ENCODE measurements at regions not wholly inside any gene's neighbourhood (a gene's known extent, or its start where the extent isn't known, plus 50 kb on each side); places are given as distances from the start of the nearest gene placed in this dataset.

DNA sequence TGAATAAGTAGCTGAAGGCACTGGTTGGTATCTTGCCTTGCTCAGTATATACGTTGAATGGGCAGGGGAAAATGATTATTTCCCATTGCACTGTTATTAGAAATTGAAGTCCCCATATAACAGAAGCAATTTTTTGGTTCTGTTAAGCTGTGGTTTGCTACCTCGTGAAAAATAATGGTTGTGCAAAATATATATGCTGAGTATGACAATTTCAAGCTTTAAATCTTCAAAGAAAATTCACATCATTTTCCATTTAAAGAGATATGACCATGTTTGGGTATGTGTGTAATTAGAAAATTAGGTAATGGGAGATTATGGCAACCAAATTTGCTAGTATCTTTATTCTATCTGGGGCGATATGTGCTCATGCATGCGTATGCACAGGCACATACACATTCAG is 139.8 kb downstream of the DMAC1 start:
- H3K27ac ChIP-seq = no peak overlapping the region
- no peak overlapping the region for H2AFZ ChIP-seq
- no peaks in the 10 kb centered on the region for H3K4me1 ChIP-seq
- TF ChIP-seq, protein P1, sequence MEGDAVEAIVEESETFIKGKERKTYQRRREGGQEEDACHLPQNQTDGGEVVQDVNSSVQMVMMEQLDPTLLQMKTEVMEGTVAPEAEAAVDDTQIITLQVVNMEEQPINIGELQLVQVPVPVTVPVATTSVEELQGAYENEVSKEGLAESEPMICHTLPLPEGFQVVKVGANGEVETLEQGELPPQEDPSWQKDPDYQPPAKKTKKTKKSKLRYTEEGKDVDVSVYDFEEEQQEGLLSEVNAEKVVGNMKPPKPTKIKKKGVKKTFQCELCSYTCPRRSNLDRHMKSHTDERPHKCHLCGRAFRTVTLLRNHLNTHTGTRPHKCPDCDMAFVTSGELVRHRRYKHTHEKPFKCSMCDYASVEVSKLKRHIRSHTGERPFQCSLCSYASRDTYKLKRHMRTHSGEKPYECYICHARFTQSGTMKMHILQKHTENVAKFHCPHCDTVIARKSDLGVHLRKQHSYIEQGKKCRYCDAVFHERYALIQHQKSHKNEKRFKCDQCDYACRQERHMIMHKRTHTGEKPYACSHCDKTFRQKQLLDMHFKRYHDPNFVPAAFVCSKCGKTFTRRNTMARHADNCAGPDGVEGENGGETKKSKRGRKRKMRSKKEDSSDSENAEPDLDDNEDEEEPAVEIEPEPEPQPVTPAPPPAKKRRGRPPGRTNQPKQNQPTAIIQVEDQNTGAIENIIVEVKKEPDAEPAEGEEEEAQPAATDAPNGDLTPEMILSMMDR (IDR thresholded peaks at IDR 0.05) = no peak
- H3K79me2 ChIP-seq = no peaks in the 10 kb centered on the region
- H3K27me3 ChIP-seq (ENCODE audit: control insufficient read depth, insufficient read depth, low read length) = no peaks in the 10 kb centered on the region
- H3K4me2 ChIP-seq (ENCODE audit: low read length) = no peak overlapping the region
- H3K4me3 ChIP-seq (ENCODE audit: low read depth, low read length) = no peak overlapping the region
- H3K36me3 ChIP-seq (ENCODE audit: control insufficient read depth, insufficient read depth, low read length) = no peaks in the 10 kb centered on the region
- H3K9ac ChIP-seq = no peak overlapping the region
- H3K9me3 ChIP-seq (ENCODE audit: control insufficient read depth, low read length) = no peaks in the 10 kb centered on the region

DNA sequence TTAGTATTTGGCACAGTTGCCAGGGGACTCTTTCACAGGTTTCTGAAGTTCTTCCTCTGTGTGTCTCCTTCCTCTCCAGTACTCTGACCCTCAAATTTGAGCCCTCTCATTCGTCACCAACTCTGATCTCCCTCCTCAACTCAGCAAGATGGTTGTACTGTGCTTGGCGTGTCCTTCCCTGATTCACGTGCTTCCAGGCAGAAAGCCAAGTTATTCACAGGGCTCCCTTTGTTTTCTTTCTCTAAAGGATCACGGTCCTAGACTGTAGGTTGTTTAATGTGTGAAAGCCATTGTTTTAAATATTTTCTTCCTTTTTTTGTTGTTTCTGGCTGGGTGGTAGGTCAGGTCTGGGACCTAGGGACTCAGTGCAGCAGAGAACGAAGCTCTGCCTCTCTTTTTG is 142.9 kb downstream of the DMAC1 start:
- H3K9ac ChIP-seq = no peak overlapping the region
- H3K27ac ChIP-seq = no peak overlapping the region
- no peak overlapping the region for H3K4me2 ChIP-seq (ENCODE audit: low read length)
- H3K4me1 ChIP-seq = no peaks in the 10 kb centered on the region
- H3K79me2 ChIP-seq = no peaks in the 10 kb centered on the region
- H2AFZ ChIP-seq = no peak overlapping the region
- H3K27me3 ChIP-seq (ENCODE audit: control insufficient read depth, insufficient read depth, low read length) = no peaks in the 10 kb centered on the region
- no peaks in the 10 kb centered on the region for H3K9me3 ChIP-seq (ENCODE audit: control insufficient read depth, low read length)
- TF ChIP-seq, protein P1 (IDR thresholded peaks at IDR 0.05) = no peak
- H3K36me3 ChIP-seq (ENCODE audit: control insufficient read depth, insufficient read depth, low read length) = no peaks in the 10 kb centered on the region
- no peak overlapping the region for H3K4me3 ChIP-seq (ENCODE audit: low read depth, low read length)

DNA sequence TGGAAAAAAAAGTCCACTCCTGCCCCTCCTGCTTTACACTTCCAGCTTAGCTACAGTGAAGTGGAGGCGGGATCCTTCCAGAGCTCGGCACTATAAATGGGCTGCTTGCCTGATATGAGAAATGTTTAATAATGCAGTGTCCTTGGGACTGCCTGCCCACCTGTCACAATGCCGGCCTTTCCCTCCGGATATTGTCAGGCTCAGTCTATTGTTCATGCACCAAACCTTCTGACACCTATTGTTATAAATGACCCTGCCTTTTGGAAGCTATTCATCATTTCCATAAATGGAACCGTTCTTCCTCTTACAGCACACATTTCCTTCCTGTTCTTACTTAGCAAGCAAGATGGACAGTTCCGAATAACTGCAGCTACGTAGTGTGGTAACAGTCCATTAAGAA is 146.3 kb downstream of the DMAC1 start:
- no peak overlapping the region for H3K9ac ChIP-seq
- H2AFZ ChIP-seq = no peak overlapping the region
- no peaks in the 10 kb centered on the region for H3K36me3 ChIP-seq (ENCODE audit: control insufficient read depth, insufficient read depth, low read length)
- no peaks in the 10 kb centered on the region for H3K79me2 ChIP-seq
- TF ChIP-seq, protein P1 (IDR thresholded peaks at IDR 0.05) = no peak
- no peaks in the 10 kb centered on the region for H3K27me3 ChIP-seq (ENCODE audit: control insufficient read depth, insufficient read depth, low read length)
- no peak overlapping the region for H3K27ac ChIP-seq
- no peak overlapping the region for H3K4me3 ChIP-seq (ENCODE audit: low read depth, low read length)
- no peaks in the 10 kb centered on the region for H3K9me3 ChIP-seq (ENCODE audit: control insufficient read depth, low read length)
- H3K4me1 ChIP-seq = no peaks in the 10 kb centered on the region
- H3K4me2 ChIP-seq (ENCODE audit: low read length) = no peak overlapping the region

DNA sequence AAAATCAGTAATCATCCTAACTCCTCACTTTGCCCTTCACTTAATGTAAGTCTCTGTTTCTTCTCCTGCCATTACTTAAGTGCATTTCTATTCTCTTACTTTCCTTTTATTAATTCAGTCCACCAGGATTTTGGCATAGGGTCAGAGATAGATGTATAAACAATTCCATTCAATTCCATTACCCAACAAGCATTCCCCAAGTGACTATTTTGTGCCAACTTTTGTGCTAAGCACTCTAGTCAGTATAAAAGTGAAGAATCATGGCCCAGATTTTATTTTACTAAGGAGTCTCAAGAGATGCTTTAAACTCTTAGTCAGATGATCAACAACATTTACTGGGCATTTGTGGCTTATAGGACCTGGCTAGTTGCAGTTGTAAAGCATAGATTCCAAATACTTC is 159.3 kb downstream of the DMAC1 start:
- H3K36me3 ChIP-seq (ENCODE audit: control insufficient read depth, insufficient read depth, low read length) = no peaks in the 10 kb centered on the region
- no peak overlapping the region for H3K4me3 ChIP-seq (ENCODE audit: low read depth, low read length)
- H3K27me3 ChIP-seq (ENCODE audit: control insufficient read depth, insufficient read depth, low read length) = no peaks in the 10 kb centered on the region
- H3K4me2 ChIP-seq (ENCODE audit: low read length) = no peak overlapping the region
- no peaks in the 10 kb centered on the region for H3K9me3 ChIP-seq (ENCODE audit: control insufficient read depth, low read length)
- no peak overlapping the region for H3K9ac ChIP-seq
- no peaks in the 10 kb centered on the region for H3K4me1 ChIP-seq
- no peak overlapping the region for H2AFZ ChIP-seq
- TF ChIP-seq, protein P1 (IDR thresholded peaks at IDR 0.05) = no peak
- no peaks in the 10 kb centered on the region for H3K79me2 ChIP-seq
- H3K27ac ChIP-seq = no peak overlapping the region

DNA sequence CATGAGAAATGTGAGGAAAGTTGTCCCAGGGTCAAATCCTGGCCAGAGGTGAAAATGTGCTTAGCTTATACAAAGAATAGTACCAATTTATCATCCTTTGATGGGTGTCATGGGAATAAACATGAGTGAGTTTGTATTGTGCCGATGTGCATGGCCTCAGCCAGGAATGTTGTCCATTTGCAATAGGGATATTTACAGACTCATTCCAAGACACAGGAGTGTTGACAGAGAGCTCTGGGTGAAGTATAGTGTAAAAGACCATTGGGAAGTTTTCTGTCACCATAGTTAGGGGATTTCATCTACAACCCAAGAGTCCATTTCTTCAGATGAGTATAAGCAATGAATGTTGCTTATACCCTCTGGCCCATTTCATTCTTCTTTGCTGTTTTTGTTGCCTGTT is 160.1 kb downstream of the DMAC1 start:
- no peaks in the 10 kb centered on the region for H3K27me3 ChIP-seq (ENCODE audit: control insufficient read depth, insufficient read depth, low read length)
- TF ChIP-seq, protein P1 (IDR thresholded peaks at IDR 0.05) = no peak
- H3K9ac ChIP-seq = no peak overlapping the region
- H2AFZ ChIP-seq = no peak overlapping the region
- no peak overlapping the region for H3K27ac ChIP-seq
- no peaks in the 10 kb centered on the region for H3K79me2 ChIP-seq
- no peaks in the 10 kb centered on the region for H3K9me3 ChIP-seq (ENCODE audit: control insufficient read depth, low read length)
- no peak overlapping the region for H3K4me3 ChIP-seq (ENCODE audit: low read depth, low read length)
- no peaks in the 10 kb centered on the region for H3K4me1 ChIP-seq
- H3K4me2 ChIP-seq (ENCODE audit: low read length) = no peak overlapping the region
- H3K36me3 ChIP-seq (ENCODE audit: control insufficient read depth, insufficient read depth, low read length) = no peaks in the 10 kb centered on the region
